Upper lobe of left lung (tissue), 6 donors: ENCODE measurements at regions not wholly inside any gene's neighbourhood (a gene's known extent, or its start where the extent isn't known, plus 50 kb on each side); places are given as distances from the start of the nearest gene placed in this dataset.

Source experiments
- ATAC-seq, 2 donors: fragments of 200-7000 bp; cut with Tn5 transposase; one replicate each; pipeline ENCODE4 v1.9.1; 2022; ENCODE audit warnings: mild to moderate bottlenecking in 2 of 2, moderate library complexity in 2 of 2; ENCODE audit not compliant: low FRiP score in 2 of 2
- DNase-seq, 2 donors: peaks; one replicate each; pipeline ENCODE4 v3.0.0-alpha.2; 2019 to 2020
- H3K27ac ChIP-seq, 4 donors: fragments of 200-600 bp; sonication (generic); one replicate each; pipeline ENCODE4 v1.5.1; 2016 to 2019
- H3K27me3 ChIP-seq, 4 donors: fragments of 200-600 bp; sonication (generic); one replicate each; pipeline ENCODE4 v1.5.1; 2017 to 2019
- H3K36me3 ChIP-seq, 4 donors: fragments of 200-600 bp; sonication (generic); one replicate each; pipeline ENCODE4 v1.5.1; 2016 to 2019
- H3K4me1 ChIP-seq, 4 donors: fragments of 200-600 bp; sonication (generic); one replicate each; pipeline ENCODE4 v1.5.1; 2018 to 2019
- H3K4me3 ChIP-seq, 4 donors: fragments of 200-600 bp; sonication (generic); one replicate each; pipeline ENCODE4 v1.5.1; 2017 to 2019; ENCODE audit warnings: mild to moderate bottlenecking in 2 of 4, moderate library complexity in 1 of 4
- H3K9me3 ChIP-seq, 4 donors: fragments of 200-600 bp; sonication (generic); one replicate each; pipeline ENCODE4 v1.5.1; 2018 to 2019
- EP300 ChIP-seq, 4 donors: sonication (generic); formaldehyde crosslinking; IDR thresholded peaks; one replicate each; pipeline ENCODE4 v1.5.1; 2017; ENCODE audit warnings: antibody characterized with exemption in 4 of 4, control low read depth in 2 of 4
- POLR2A ChIP-seq, 4 donors: fragments of 450-650 bp; IDR thresholded peaks; one replicate each; pipeline ENCODE4 v1.5.1; 2016 to 2017; ENCODE audit warnings: antibody characterized with exemption in 4 of 4, mild to moderate bottlenecking in 2 of 4
- POLR2AphosphoS5 ChIP-seq, 2 donors: sonication (generic); formaldehyde crosslinking; IDR thresholded peaks; one replicate each; pipeline ENCODE4 v1.5.1; 2017; ENCODE audit warnings: antibody characterized with exemption in 2 of 2
- WGBS, 2 donors: methylation state at CpG; one replicate each; pipeline ENCODE4 v1.1.5; 2017 to 2018; 5-methylcytosine and 5-hydroxymethylcytosine counted together
- TF ChIP-seq, protein P1 (sequence below), 6 experiments: fragments of 450-650 bp in 4 of 6; fragments of 200-600 bp in 2 of 6; sonication (generic) in 2 of 6; IDR thresholded peaks; one replicate each; pipeline ENCODE4 v1.5.1; 2016 to 2019; ENCODE audit warnings: antibody characterized with exemption in 6 of 6
- donor health status: DM: no; HTN: no; CAD: no; lungs with moderate emphysema.
- donor health status: DM: no; HTN: yes; CAD: no; lungs with severe emphysema.

DNA sequence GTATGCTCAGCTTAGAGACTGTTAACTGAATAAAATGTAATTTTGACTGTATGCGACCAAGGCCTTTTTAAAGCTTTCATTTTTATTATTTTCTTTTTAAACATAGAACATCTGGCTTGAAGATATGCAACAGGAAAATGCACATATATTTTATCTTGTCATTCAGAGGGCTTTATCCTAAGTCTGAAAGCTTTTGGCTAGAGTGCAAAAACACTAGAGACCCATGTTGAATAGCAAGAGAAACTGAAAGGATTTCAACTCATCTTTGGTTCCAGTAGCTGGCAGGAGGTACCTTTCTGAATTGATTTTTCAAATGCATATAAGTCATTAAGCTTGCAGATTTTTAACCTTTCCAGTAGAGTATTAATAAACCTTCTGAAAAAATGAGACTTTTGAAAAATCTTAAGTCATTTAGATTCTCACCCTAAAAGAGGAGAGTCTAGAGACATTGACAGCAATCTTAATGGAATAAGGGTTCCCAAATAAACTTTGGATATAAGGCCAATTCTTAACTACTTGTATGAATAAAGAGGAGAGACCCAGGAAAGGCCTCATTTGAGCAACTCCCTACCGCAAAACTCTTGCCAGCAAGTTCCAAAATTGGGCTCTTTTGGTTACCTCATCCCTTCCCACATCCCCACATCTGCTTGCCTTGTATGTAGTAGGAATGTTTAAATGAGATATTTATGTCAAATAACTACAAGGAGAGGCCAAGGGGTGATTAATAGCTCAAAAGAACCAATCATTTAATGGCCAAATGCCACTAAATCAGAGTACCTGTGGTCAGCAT is 454.4 kb downstream of the HTR7 start:
- 86 to 89% methylated on average over 2 of the region's 2 CpGs for WGBS, 2 donors
- no peak for DNase-seq
- Histone ChIP-seq H3K36me3 (no peaks in the 10 kb centered on the region), H3K27me3 (no peaks in the 10 kb centered on the region), H3K4me3 (no peak overlapping the region), H3K4me1 (no peaks in the 10 kb centered on the region), H3K27ac (no peak overlapping the region), H3K9me3 (no peaks in the 10 kb centered on the region)
- no peak for ATAC-seq
- TF ChIP-seq POLR2AphosphoS5 (IDR thresholded peaks at IDR 0.05) (no peak), EP300 (IDR thresholded peaks at IDR 0.05) (no peak), POLR2A (IDR thresholded peaks at IDR 0.05) (no peak)
- TF ChIP-seq, protein P1, sequence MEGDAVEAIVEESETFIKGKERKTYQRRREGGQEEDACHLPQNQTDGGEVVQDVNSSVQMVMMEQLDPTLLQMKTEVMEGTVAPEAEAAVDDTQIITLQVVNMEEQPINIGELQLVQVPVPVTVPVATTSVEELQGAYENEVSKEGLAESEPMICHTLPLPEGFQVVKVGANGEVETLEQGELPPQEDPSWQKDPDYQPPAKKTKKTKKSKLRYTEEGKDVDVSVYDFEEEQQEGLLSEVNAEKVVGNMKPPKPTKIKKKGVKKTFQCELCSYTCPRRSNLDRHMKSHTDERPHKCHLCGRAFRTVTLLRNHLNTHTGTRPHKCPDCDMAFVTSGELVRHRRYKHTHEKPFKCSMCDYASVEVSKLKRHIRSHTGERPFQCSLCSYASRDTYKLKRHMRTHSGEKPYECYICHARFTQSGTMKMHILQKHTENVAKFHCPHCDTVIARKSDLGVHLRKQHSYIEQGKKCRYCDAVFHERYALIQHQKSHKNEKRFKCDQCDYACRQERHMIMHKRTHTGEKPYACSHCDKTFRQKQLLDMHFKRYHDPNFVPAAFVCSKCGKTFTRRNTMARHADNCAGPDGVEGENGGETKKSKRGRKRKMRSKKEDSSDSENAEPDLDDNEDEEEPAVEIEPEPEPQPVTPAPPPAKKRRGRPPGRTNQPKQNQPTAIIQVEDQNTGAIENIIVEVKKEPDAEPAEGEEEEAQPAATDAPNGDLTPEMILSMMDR (IDR thresholded peaks at IDR 0.05): no peak

DNA sequence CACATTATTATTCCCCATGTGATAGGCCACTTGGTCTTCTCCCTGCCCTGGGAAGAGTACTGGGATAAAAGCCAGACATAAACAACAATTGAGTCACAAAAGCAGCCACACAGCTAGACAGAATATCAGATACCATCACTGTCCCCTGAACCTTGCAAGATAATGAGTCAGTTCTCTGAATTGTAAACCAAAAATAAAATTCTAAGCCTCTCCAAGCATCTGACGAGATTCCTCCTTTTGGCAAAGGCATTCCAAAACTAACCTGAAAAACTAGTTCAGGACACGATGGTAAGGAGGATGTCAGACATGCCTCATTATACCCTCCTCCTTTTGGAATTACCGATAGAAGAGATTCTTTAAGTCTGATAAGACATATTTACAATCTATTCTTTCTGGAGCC is 450.7 kb downstream of the HTR7 start:
- no peaks in the 10 kb centered on the region for H3K4me1 ChIP-seq
- no peak overlapping the region for H3K27ac ChIP-seq
- peaks cover 0 to 4% (median 1%) of the 10 kb centered on the region in 4 donors for H3K9me3 ChIP-seq
- no peaks in the 10 kb centered on the region for H3K27me3 ChIP-seq
- 35 to 53% methylated on average over 3 of the region's 3 CpGs for WGBS, 2 donors
- H3K36me3 ChIP-seq: no peaks in the 10 kb centered on the region
- TF ChIP-seq POLR2A (IDR thresholded peaks at IDR 0.05) (no peak), EP300 (IDR thresholded peaks at IDR 0.05) (no peak), POLR2AphosphoS5 (IDR thresholded peaks at IDR 0.05) (no peak)
- TF ChIP-seq, protein P1 (IDR thresholded peaks at IDR 0.05): no peak
- no peak for ATAC-seq
- no peak overlapping the region for H3K4me3 ChIP-seq
- no peak for DNase-seq

DNA sequence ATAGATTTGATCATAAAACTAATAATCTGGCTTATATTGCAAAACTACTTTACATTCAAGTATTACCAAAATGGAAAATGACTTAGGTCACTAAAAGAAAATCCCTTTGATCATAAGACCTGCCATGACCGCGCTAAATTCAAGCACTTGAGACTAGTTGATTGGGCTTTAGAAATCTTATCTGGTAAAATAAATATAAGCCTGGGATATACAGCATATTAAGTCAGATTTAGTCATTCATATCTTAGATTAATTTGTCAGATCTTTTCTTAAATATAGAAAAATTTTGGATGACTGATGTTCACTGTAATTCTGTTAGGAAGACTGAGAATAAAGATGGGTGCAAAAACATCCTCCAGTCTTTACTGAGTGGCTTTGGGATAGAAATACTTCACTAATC is 450.0 kb downstream of the HTR7 start:
- ATAC-seq (no peak), DNase-seq (no peak)
- Histone ChIP-seq H3K27ac (no peak overlapping the region), H3K4me3 (no peak overlapping the region), H3K9me3 (peaks cover 0 to 4% (median 1%) of the 10 kb centered on the region in 4 donors), H3K4me1 (no peaks in the 10 kb centered on the region), H3K36me3 (no peaks in the 10 kb centered on the region), H3K27me3 (no peaks in the 10 kb centered on the region)
- TF ChIP-seq POLR2A (IDR thresholded peaks at IDR 0.05) (no peak), EP300 (IDR thresholded peaks at IDR 0.05) (no peak), POLR2AphosphoS5 (IDR thresholded peaks at IDR 0.05) (no peak)
- TF ChIP-seq, protein P1 (IDR thresholded peaks at IDR 0.05): no peak
- WGBS, 2 donors: 60 to 78% methylated on average over 2 of the region's 2 CpGs

DNA sequence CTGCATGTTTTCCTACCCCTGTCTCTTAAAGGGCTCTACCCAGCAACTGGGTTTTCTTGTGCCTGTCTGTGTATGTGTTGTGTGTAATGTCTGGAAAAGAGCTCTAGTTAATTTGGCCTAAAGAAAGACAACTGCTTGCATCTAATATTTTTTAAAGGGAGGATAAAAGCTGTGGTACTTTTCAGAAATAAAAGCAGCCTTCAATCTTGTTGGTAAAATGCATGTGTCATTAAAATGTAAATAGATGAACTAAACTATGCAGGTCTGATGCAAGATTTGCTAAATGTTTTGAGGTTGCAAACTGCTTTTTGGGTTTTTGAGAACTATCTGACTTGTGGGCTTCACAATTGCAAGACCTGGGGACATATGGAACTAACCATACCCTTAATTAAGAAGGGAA is 445.3 kb downstream of the HTR7 start:
- Histone ChIP-seq H3K4me1 (no peaks in the 10 kb centered on the region), H3K27ac (no peak overlapping the region), H3K27me3 (no peaks in the 10 kb centered on the region), H3K36me3 (no peaks in the 10 kb centered on the region), H3K4me3 (no peak overlapping the region), H3K9me3 (peaks cover 0 to 4% (median 1%) of the 10 kb centered on the region in 4 donors)
- DNase-seq: no peak
- TF ChIP-seq, protein P1 (IDR thresholded peaks at IDR 0.05): no peak
- no peak for TF ChIP-seq EP300 (IDR thresholded peaks at IDR 0.05)
- no peak for TF ChIP-seq POLR2A (IDR thresholded peaks at IDR 0.05)
- TF ChIP-seq POLR2AphosphoS5 (IDR thresholded peaks at IDR 0.05): no peak
- no peak for ATAC-seq

DNA sequence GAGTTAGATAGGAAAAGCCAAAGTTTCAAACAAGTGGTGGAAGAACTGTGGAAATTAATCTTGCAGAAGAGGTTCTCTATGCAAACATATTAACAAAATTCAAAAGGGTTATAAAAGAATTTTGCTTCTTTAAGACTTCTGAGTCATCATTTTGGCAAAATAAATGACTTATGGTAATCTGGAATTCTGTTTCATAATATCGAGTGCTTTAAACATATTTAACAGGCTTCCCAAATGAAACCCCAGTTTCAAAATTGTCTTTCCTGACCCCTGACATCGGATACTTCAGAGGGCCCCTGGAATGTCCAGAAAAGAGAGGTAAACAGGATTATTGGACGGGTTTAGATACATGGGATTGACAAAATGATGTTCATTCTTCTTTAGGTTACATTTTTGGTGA is 444.6 kb downstream of the HTR7 start:
- no peak for TF ChIP-seq POLR2AphosphoS5 (IDR thresholded peaks at IDR 0.05)
- no peak for TF ChIP-seq EP300 (IDR thresholded peaks at IDR 0.05)
- TF ChIP-seq, protein P1 (IDR thresholded peaks at IDR 0.05): no peak
- TF ChIP-seq POLR2A (IDR thresholded peaks at IDR 0.05): no peak
- no peak for ATAC-seq

More for the DNA sequence above, 444.6 kb downstream of the HTR7 start:
- Histone ChIP-seq H3K9me3 (peaks cover 0 to 4% (median 1%) of the 10 kb centered on the region in 4 donors), H3K27ac (no peak overlapping the region), H3K36me3 (no peaks in the 10 kb centered on the region), H3K4me3 (no peak overlapping the region), H3K4me1 (no peaks in the 10 kb centered on the region), H3K27me3 (no peaks in the 10 kb centered on the region)
- WGBS, 2 donors: 66% methylated on average over 3 of the region's 3 CpGs
- no peak for DNase-seq
